H1 (cell line): ENCODE measurements at regions not wholly inside any gene's neighbourhood (a gene's known extent, or its start where the extent isn't known, plus 50 kb on each side); places are given as distances from the start of the nearest gene placed in this dataset.
"Not testable (repeated sequence)": the region's sequence is repeated elsewhere in the genome, so short reads cannot be mapped to it uniquely, and the experiment has no call there.

Experiments used
- CTCF ChIA-PET: fragments of 300-600 bp; sonication (Branson Sonifier 250); formaldehyde crosslinking; loops from one replicate; lab custom pipeline; 2021; ENCODE audit not compliant: partially characterized antibody; lab: Charles Lee
- POLR2A ChIA-PET: fragments of 300-600 bp; sonication (Branson Sonifier 250); formaldehyde crosslinking; loops from one replicate; lab custom pipeline; 2021; ENCODE audit warnings: inconsistent platforms; ENCODE audit not compliant: partially characterized antibody; lab: Charles Lee
- DNase-seq, 2 experiments: peaks; one replicate each; pipeline versions ENCODE4 v3.0.0 to v3.0.0-alpha.2; 2010 to 2022; ENCODE audit warnings: low spot score in 2 of 2, low read depth in 1 of 2, mixed read lengths in 1 of 2
- FAIRE-seq: peaks from 2 replicates; lab custom pipeline; 2011; peaks lifted over from hg19 to GRCh38; lab: Jason Lieb, UNC
- H2AFZ ChIP-seq: 2 replicates; pipeline ENCODE4 v1.8.1; 2012; ENCODE audit warnings: low read length, inconsistent platforms
- H2AK5ac ChIP-seq: 2 replicates; pipeline ENCODE4 v1.6.1; 2013; ENCODE audit warnings: low read depth, low read length
- H2BK120ac ChIP-seq: replicated peaks from 2 replicates; pipeline ENCODE3; 2013; ENCODE audit warnings: low read depth, low read length, inconsistent platforms
- H2BK12ac ChIP-seq: 2 replicates; pipeline ENCODE4 v1.6.1; 2013; ENCODE audit warnings: low read depth, low read length
- H2BK15ac ChIP-seq: 2 replicates; pipeline ENCODE4 v1.6.1; 2013; ENCODE audit warnings: low read length
- H2BK20ac ChIP-seq: 2 replicates; pipeline ENCODE4 v1.6.1; 2013; ENCODE audit warnings: low read length
- H2BK5ac ChIP-seq: 2 replicates; pipeline ENCODE4 v1.6.1; 2013; ENCODE audit warnings: low read depth, low read length
- H3K14ac ChIP-seq: 2 replicates; pipeline ENCODE4 v1.6.1; 2013; ENCODE audit warnings: inconsistent platforms; ENCODE audit not compliant: insufficient read length
- H3K18ac ChIP-seq: 2 replicates; pipeline ENCODE4 v1.6.1; 2013; ENCODE audit warnings: low read length; ENCODE audit errors: extremely low read depth
- H3K23ac ChIP-seq: 2 replicates; pipeline ENCODE4 v1.6.1; 2013; ENCODE audit warnings: inconsistent platforms; ENCODE audit not compliant: insufficient read length
- H3K23me2 ChIP-seq: 2 replicates; pipeline ENCODE4 v1.6.1; 2013; ENCODE audit warnings: low read depth, low read length
- H3K27ac ChIP-seq: 2 replicates; pipeline ENCODE4 v1.6.1; 2011; ENCODE audit warnings: low read depth, low read length, inconsistent platforms
- H3K27me3 ChIP-seq, 4 experiments: replicated peaks in 1 of 4; 1 replicate in 1 of 4; 2 replicates in 3 of 4; pipeline versions ENCODE4 v1.6.1 to v1.8.1; 2011 to 2013; ENCODE audit warnings: low read length in 3 of 4, mild to moderate bottlenecking in 3 of 4, inconsistent platforms in 2 of 4, mixed read lengths in 2 of 4, moderate library complexity in 1 of 4; ENCODE audit not compliant: control insufficient read depth in 3 of 4, insufficient read depth in 3 of 4; ENCODE audit errors: extremely low read depth in 1 of 4
- H3K36me3 ChIP-seq, 4 experiments: 2 replicates each; pipeline versions ENCODE4 v1.6.1 to v1.8.1; 2011 to 2013; ENCODE audit warnings: mild to moderate bottlenecking in 4 of 4, low read length in 3 of 4, moderate library complexity in 2 of 4, control low read depth in 1 of 4, inconsistent platforms in 1 of 4; ENCODE audit not compliant: insufficient read depth in 4 of 4, control insufficient read depth in 2 of 4
- H3K4ac ChIP-seq: replicated peaks from 2 replicates; pipeline ENCODE3; 2013; ENCODE audit warnings: low read length, low read depth, mixed read lengths, inconsistent platforms; ENCODE audit not compliant: insufficient read length
- H3K4me1 ChIP-seq, 4 experiments: replicated peaks in 1 of 4; 1 replicate in 1 of 4; 2 replicates in 3 of 4; pipeline versions ENCODE4 v1.6.1 to v1.8.1; 2011 to 2013; ENCODE audit warnings: low read length in 3 of 4, inconsistent platforms in 2 of 4, mixed read lengths in 1 of 4; ENCODE audit not compliant: insufficient read depth in 4 of 4, control insufficient read depth in 3 of 4
- H3K4me2 ChIP-seq, 2 experiments: 2 replicates each; pipeline versions ENCODE4 v1.6.1 to v1.8.1; 2011 to 2013; ENCODE audit warnings: low read depth in 2 of 2, low read length in 2 of 2, control low read depth in 1 of 2, inconsistent platforms in 1 of 2, mild to moderate bottlenecking in 1 of 2; ENCODE audit not compliant: insufficient read depth in 1 of 2
- H3K4me3 ChIP-seq, 4 experiments: fragments of 200-600, 300-600 bp in 1 of 4; sonication (generic), shearing (Covaris generic), sonication (Bioruptor Twin) in 1 of 4; 2 replicates each; pipeline versions ENCODE4 v1.5.1 to v1.8.1; 2011 to 2016; ENCODE audit warnings: low read length in 4 of 4, low read depth in 3 of 4, control low read depth in 2 of 4, inconsistent platforms in 2 of 4, mild to moderate bottlenecking in 2 of 4, mixed read lengths in 1 of 4, moderate library complexity in 1 of 4; ENCODE audit not compliant: insufficient read depth in 2 of 4; ENCODE audit errors: extremely low read depth in 1 of 4
- H3K56ac ChIP-seq: replicated peaks from 2 replicates; pipeline ENCODE3; 2013; ENCODE audit warnings: low read depth, mild to moderate bottlenecking, mixed read lengths, low read length, inconsistent platforms; ENCODE audit not compliant: insufficient read length
- H3K79me1 ChIP-seq: 2 replicates; pipeline ENCODE4 v1.6.1; 2013; ENCODE audit warnings: low read depth, low read length, control low read depth
- H3K79me2 ChIP-seq, 2 experiments: 2 replicates each; pipeline versions ENCODE4 v1.6.1 to v1.8.1; 2012 to 2013; ENCODE audit warnings: low read length in 2 of 2, mild to moderate bottlenecking in 2 of 2, inconsistent platforms in 1 of 2; ENCODE audit not compliant: insufficient read depth in 2 of 2, control insufficient read depth in 1 of 2
- H3K9ac ChIP-seq, 4 experiments: replicated peaks in 1 of 4; 1 replicate in 1 of 4; 2 replicates in 3 of 4; pipeline versions ENCODE4 v1.6.1 to v1.8.1; 2011 to 2013; ENCODE audit warnings: low read depth in 3 of 4, low read length in 3 of 4, control low read depth in 2 of 4, mild to moderate bottlenecking in 2 of 4, moderate library complexity in 2 of 4, inconsistent platforms in 1 of 4; ENCODE audit errors: extremely low read depth in 1 of 4
- H3K9me3 ChIP-seq, 2 experiments: 2 replicates each; pipeline versions ENCODE4 v1.6.1 to v1.8.1; 2012 to 2013; ENCODE audit warnings: mild to moderate bottlenecking in 2 of 2, moderate library complexity in 2 of 2, control low read depth in 1 of 2, inconsistent platforms in 1 of 2, low read depth in 1 of 2, low read length in 1 of 2, mixed read lengths in 1 of 2; ENCODE audit not compliant: insufficient read depth in 2 of 2
- H4K20me1 ChIP-seq, 2 experiments: replicated peaks in 1 of 2; 2 replicates each; pipeline versions ENCODE3 to v1.8.1; 2011 to 2013; ENCODE audit warnings: inconsistent platforms in 2 of 2, low read length in 2 of 2, mild to moderate bottlenecking in 1 of 2; ENCODE audit not compliant: insufficient read depth in 2 of 2, control insufficient read depth in 1 of 2
- H4K5ac ChIP-seq: 2 replicates; pipeline ENCODE4 v1.6.1; 2013; ENCODE audit warnings: low read length, low read depth, mixed read lengths, inconsistent platforms; ENCODE audit not compliant: insufficient read length
- H4K8ac ChIP-seq: 2 replicates; pipeline ENCODE4 v1.8.0; 2013; ENCODE audit warnings: mild to moderate bottlenecking, moderate library complexity, low read length, inconsistent platforms; ENCODE audit not compliant: insufficient read depth; ENCODE audit errors: extremely low read depth
- H4K91ac ChIP-seq: replicated peaks from 2 replicates; pipeline ENCODE3; 2013; ENCODE audit warnings: low read length, mixed read lengths, inconsistent platforms; ENCODE audit not compliant: insufficient read length
- WGBS, 2 experiments: shearing (Covaris generic) in 1 of 2; methylation state at CpG; one replicate each; pipeline versions ENCODE4 v1.1.6 to v1.1.7; 2013 to 2015; ENCODE audit warnings: low lambda C conversion rate in 2 of 2, mixed read lengths in 2 of 2, inconsistent platforms in 1 of 2, low coverage in 1 of 2, missing lambda C conversion rate in 1 of 2; ENCODE audit not compliant: insufficient replicate concordance in 2 of 2, insufficient coverage in 1 of 2, insufficient read length in 1 of 2; ENCODE audit errors: extremely low coverage in 1 of 2, missing lambda C conversion rate in 1 of 2; 5-methylcytosine and 5-hydroxymethylcytosine counted together

- H2AFZ ChIP-seq, H3K14ac ChIP-seq, H3K79me1 ChIP-seq, H4K91ac ChIP-seq, H3K4me3 ChIP-seq, FAIRE-seq, H3K9me3 ChIP-seq, H2BK120ac ChIP-seq, H3K9ac ChIP-seq, H2BK12ac ChIP-seq, H2BK20ac ChIP-seq, POLR2A ChIA-PET, H4K5ac ChIP-seq, H3K23me2 ChIP-seq, H2AK5ac ChIP-seq, H3K79me2 ChIP-seq, H3K23ac ChIP-seq, H4K8ac ChIP-seq, H3K4me2 ChIP-seq, H3K4ac ChIP-seq, DNase-seq, H2BK5ac ChIP-seq, H3K27ac ChIP-seq, H3K18ac ChIP-seq, H3K56ac ChIP-seq, H2BK15ac ChIP-seq, H3K27me3 ChIP-seq, H3K36me3 ChIP-seq, H3K4me1 ChIP-seq, CTCF ChIA-PET, H4K20me1 ChIP-seq: not testable (repeated sequence)
- 56% methylated on average over 1 of the region's 1 CpG; no CpG with 5 or more reads in 1 of the 2 experiments for WGBS, 2 experiments
These were observed 522.3 kb downstream of the RPIA start for GRCh38 chr2:89213811-89214210.

GRCh38 chr2:89221474-89221873 lies 530.0 kb downstream of the RPIA start:
- CTCF ChIA-PET, H3K9me3 ChIP-seq, H3K4me3 ChIP-seq, FAIRE-seq, H2AFZ ChIP-seq, H2BK5ac ChIP-seq, H3K4me1 ChIP-seq, H4K8ac ChIP-seq, H3K14ac ChIP-seq, H2BK20ac ChIP-seq, H3K56ac ChIP-seq, H4K91ac ChIP-seq, H3K79me2 ChIP-seq, H3K18ac ChIP-seq, H2BK15ac ChIP-seq, H3K36me3 ChIP-seq, H3K23me2 ChIP-seq, H2AK5ac ChIP-seq, H2BK120ac ChIP-seq, H3K4me2 ChIP-seq, H4K5ac ChIP-seq, H3K9ac ChIP-seq, H3K23ac ChIP-seq, H3K79me1 ChIP-seq, H3K4ac ChIP-seq, H4K20me1 ChIP-seq, POLR2A ChIA-PET, H3K27ac ChIP-seq, DNase-seq, H2BK12ac ChIP-seq, H3K27me3 ChIP-seq: not testable (repeated sequence)
- no CpG with 5 or more reads among the region's 2 CpGs for WGBS, 2 experiments
